ENCODE measurements at regions not wholly inside any gene's neighbourhood (a gene's known extent, or its start where the extent isn't known, plus 50 kb on each side); places are given as distances from the start of the nearest gene placed in this dataset.
"Not testable (repeated sequence)": the region's sequence is repeated elsewhere in the genome, so short reads cannot be mapped to it uniquely, and the experiment has no call there.

GRCh38 chr13:25005050-25005497 lies 90.9 kb upstream of the PABPC3 start:
- not testable (repeated sequence) for H3K36me3 ChIP-seq; H3K27ac ChIP-seq; H3K27me3 ChIP-seq (replicated peaks; ENCODE audit: insufficient read depth); H3K4me1 ChIP-seq (replicated peaks); H3K9me3 ChIP-seq; H3K4me3 ChIP-seq; DNase-seq (ENCODE audit: low spot score)
- intact Hi-C loops (cut with DNase I) = loop anchor here (10.0 kb wide), 1 partner anchor 1070 kb away; no protein-coding TSS in a partner anchor
- 0% methylated on average over 5 of the region's 5 CpGs for WGBS
- peak in 2 of 4 experiments; percentile 41 to 49 for TF ChIP-seq CTCF (IDR thresholded peaks at IDR 0.05)

- WGBS = 97% methylated on average over 3 of the region's 3 CpGs
- not testable (repeated sequence) for H3K4me3 ChIP-seq; H3K27ac ChIP-seq; H3K27me3 ChIP-seq (replicated peaks; ENCODE audit: insufficient read depth); H3K9me3 ChIP-seq; DNase-seq (ENCODE audit: low spot score); H3K4me1 ChIP-seq (replicated peaks); H3K36me3 ChIP-seq
- intact Hi-C loops (cut with DNase I) = loop anchor here (10.0 kb wide), 1 partner anchor 1067 kb away; no protein-coding TSS in a partner anchor
Measured at GRCh38 chr13:25007389-25007788, 88.5 kb upstream of the PABPC3 start.

- H3K9me3 ChIP-seq; H3K27me3 ChIP-seq (replicated peaks; ENCODE audit: insufficient read depth); DNase-seq (ENCODE audit: low spot score); H3K36me3 ChIP-seq; H3K27ac ChIP-seq; H3K4me3 ChIP-seq; H3K4me1 ChIP-seq (replicated peaks); intact Hi-C loops (cut with DNase I): not testable (repeated sequence)
- WGBS = 67% methylated on average over 7 of the region's 7 CpGs
Measured at GRCh38 chr13:25014398-25014973, 81.5 kb upstream of the PABPC3 start.

- H3K4me3 ChIP-seq; H3K4me1 ChIP-seq (replicated peaks); H3K27ac ChIP-seq; DNase-seq (ENCODE audit: low spot score); H3K9me3 ChIP-seq; intact Hi-C loops (cut with DNase I); H3K27me3 ChIP-seq (replicated peaks; ENCODE audit: insufficient read depth); H3K36me3 ChIP-seq: not testable (repeated sequence)
- 91% methylated on average over 17 of the region's 17 CpGs for WGBS
Measured at GRCh38 chr13:25017176-25017575, 78.8 kb upstream of the PABPC3 start.

- H3K27ac ChIP-seq; H3K27me3 ChIP-seq (replicated peaks; ENCODE audit: insufficient read depth); H3K9me3 ChIP-seq; H3K36me3 ChIP-seq; intact Hi-C loops (cut with DNase I); H3K4me1 ChIP-seq (replicated peaks): not testable (repeated sequence)
- DNase-seq (ENCODE audit: low spot score) = peak; percentile 38
- TF ChIP-seq POLR2AphosphoS5 (IDR thresholded peaks at IDR 0.05) = peak; percentile 34
- WGBS = 1% methylated on average over 44 of the region's 79 CpGs
- H3K4me3 ChIP-seq = peak overlapping the region in 1 of 2 donors; percentile 34
Measured at GRCh38 chr13:25017808-25018728, 77.9 kb upstream of the PABPC3 start.

GRCh38 chr13:25018729-25019115 lies 77.2 kb upstream of the PABPC3 start:
- no peaks in the 10 kb centered on the region for H3K36me3 ChIP-seq
- no peaks in the 10 kb centered on the region for H3K27me3 ChIP-seq (replicated peaks; ENCODE audit: insufficient read depth)
- no peaks in the 10 kb centered on the region for H3K9me3 ChIP-seq
- H3K4me1 ChIP-seq (replicated peaks) = no peaks in the 10 kb centered on the region
- no peak for DNase-seq (ENCODE audit: low spot score)
- no peak for TF ChIP-seq POLR2A (IDR thresholded peaks at IDR 0.05)
- no peak for TF ChIP-seq CTCF (IDR thresholded peaks at IDR 0.05)
- TF ChIP-seq POLR2AphosphoS5 (IDR thresholded peaks at IDR 0.05) = no peak
- 9% methylated on average over 20 of the region's 24 CpGs for WGBS
- intact Hi-C loops (cut with DNase I) = no loop called here
- H3K4me3 ChIP-seq = peak overlapping the region in 1 of 2 donors; percentile 34
- H3K27ac ChIP-seq = no peak overlapping the region

- DNase-seq (ENCODE audit: low spot score); H3K27me3 ChIP-seq (replicated peaks; ENCODE audit: insufficient read depth); H3K4me3 ChIP-seq; intact Hi-C loops (cut with DNase I); H3K9me3 ChIP-seq; H3K36me3 ChIP-seq; H3K27ac ChIP-seq; H3K4me1 ChIP-seq (replicated peaks): not testable (repeated sequence)
- 94% methylated on average over 16 of the region's 16 CpGs for WGBS
Measured at GRCh38 chr13:25019741-25020140, 76.2 kb upstream of the PABPC3 start.
